Fibroblast of lung (primary cell): ENCODE measurements at regions not wholly inside any gene's neighbourhood (a gene's known extent, or its start where the extent isn't known, plus 50 kb on each side); places are given as distances from the start of the nearest gene placed in this dataset.

Experiments used
- CTCF ChIP-seq, 2 donors: IDR thresholded peaks in 1 of 2; conservative IDR thresholded peaks in 1 of 2; 1 replicate in 1 of 2; 2 replicates in 1 of 2; pipeline ENCODE4 v1.5.1; 2011 to 2012; ENCODE audit warnings: low read length in 2 of 2, control low read depth in 1 of 2, inconsistent platforms in 1 of 2, low read depth in 1 of 2, mild to moderate bottlenecking in 1 of 2
- EZH2 ChIP-seq: IDR thresholded peaks from 2 replicates; pipeline ENCODE4 v1.5.1; 2012; ENCODE audit warnings: low read length, control low read depth, mild to moderate bottlenecking; ENCODE audit errors: missing control alignments

GRCh38 chr5:97408331-97408730 is 225.3 kb upstream of the RIOK2 start:
- TF ChIP-seq CTCF (conservative IDR thresholded peaks at IDR 0.05 in 1 of 2, IDR thresholded peaks at IDR 0.05 in 1 of 2; ENCODE audit: low read depth in 1 of 2, low read length in 2 of 2), result no peak
- TF ChIP-seq EZH2, result no peak
